HL-60 (cell line): ENCODE measurements at regions not wholly inside any gene's neighbourhood (a gene's known extent, or its start where the extent isn't known, plus 50 kb on each side); places are given as distances from the start of the nearest gene placed in this dataset.

Source experiments
- CTCF ChIP-seq: IDR thresholded peaks from one replicate; pipeline ENCODE4 v1.5.1; 2011; ENCODE audit warnings: low read length, control low read depth, inconsistent platforms; ENCODE audit not compliant: insufficient read depth
- POLR2AphosphoS5 ChIP-seq: IDR thresholded peaks from 2 replicates; pipeline ENCODE4 v1.6.1; 2012; ENCODE audit warnings: low read depth
- SPI1 ChIP-seq: IDR thresholded peaks from 2 replicates; pipeline ENCODE4 v1.6.1; 2012; ENCODE audit warnings: low read depth, mild to moderate bottlenecking, borderline replicate concordance

GRCh38 chr7:18445483-18445882, 50.1 kb upstream of the HDAC9 start:
- no peak for TF ChIP-seq CTCF
- TF ChIP-seq POLR2AphosphoS5 = no peak
- TF ChIP-seq SPI1 = no peak
